ENCODE measurements at regions not wholly inside any gene's neighbourhood (a gene's known extent, or its start where the extent isn't known, plus 50 kb on each side); places are given as distances from the start of the nearest gene placed in this dataset.

DNA sequence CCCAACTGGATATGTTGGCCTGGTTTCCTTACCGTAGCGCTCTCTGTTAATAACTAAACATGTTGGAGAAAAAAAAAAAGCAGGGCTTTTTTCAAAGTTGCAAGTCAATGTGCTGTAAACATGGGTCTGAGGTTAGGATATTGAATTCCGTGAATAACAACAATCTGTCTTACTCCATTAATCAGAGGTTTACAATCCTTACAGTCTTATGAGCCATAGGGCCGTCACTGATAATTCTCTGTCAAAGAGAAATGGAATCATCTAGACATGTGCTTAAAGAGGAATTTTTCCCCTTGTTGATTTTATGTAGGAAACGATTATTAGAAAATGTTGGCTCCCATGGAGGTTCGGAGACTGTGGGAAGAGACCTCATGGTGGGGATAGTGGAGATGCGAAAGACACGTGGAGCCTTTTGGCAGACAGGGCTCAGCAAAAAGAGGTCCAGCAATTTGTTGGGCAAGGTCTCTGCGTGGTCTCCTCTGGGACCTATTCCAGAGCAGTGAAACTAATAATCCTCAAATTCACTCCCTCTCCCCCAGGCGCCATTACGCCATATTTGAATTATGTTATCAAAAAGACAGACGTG, 83.5 kb upstream of the CLDN14 start:
- ATAC-seq, result no peak
- ChIA-PET CTCF (no interaction called here), POLR2A (ENCODE audit: unreplicated experiment) (no interaction called here)
- intact Hi-C loops (cut with micrococcal nuclease), result no loop called here
- TF ChIP-seq EZH2phosphoT487 (IDR thresholded peaks at IDR 0.05; ENCODE audit: borderline replicate concordance, low read length), result no peak
- no peak for TF ChIP-seq EZH2 (IDR thresholded peaks at IDR 0.05; ENCODE audit: low read length, unreplicated experiment)
- TF ChIP-seq, protein P1, sequence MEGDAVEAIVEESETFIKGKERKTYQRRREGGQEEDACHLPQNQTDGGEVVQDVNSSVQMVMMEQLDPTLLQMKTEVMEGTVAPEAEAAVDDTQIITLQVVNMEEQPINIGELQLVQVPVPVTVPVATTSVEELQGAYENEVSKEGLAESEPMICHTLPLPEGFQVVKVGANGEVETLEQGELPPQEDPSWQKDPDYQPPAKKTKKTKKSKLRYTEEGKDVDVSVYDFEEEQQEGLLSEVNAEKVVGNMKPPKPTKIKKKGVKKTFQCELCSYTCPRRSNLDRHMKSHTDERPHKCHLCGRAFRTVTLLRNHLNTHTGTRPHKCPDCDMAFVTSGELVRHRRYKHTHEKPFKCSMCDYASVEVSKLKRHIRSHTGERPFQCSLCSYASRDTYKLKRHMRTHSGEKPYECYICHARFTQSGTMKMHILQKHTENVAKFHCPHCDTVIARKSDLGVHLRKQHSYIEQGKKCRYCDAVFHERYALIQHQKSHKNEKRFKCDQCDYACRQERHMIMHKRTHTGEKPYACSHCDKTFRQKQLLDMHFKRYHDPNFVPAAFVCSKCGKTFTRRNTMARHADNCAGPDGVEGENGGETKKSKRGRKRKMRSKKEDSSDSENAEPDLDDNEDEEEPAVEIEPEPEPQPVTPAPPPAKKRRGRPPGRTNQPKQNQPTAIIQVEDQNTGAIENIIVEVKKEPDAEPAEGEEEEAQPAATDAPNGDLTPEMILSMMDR (conservative IDR thresholded peaks at IDR 0.05; ENCODE audit: low read depth, low read length), result no peak
- no peaks in the 10 kb centered on the region for H4K20me1 ChIP-seq (ENCODE audit: low read length)
- H2AFZ ChIP-seq (ENCODE audit: low read length), result no peak overlapping the region
- 0 out of 2 replicates have a peak, but pooled peaks cover under 1% of the 10 kb centered on the region for H3K9me3 ChIP-seq (ENCODE audit: low read length)
- H3K9ac ChIP-seq (ENCODE audit: low read length), result no peak overlapping the region
- no peak for DNase-seq
- no peaks in the 10 kb centered on the region for H3K9me2 ChIP-seq (replicated peaks; ENCODE audit: low read length)
- no TSS peak for BruUV-seq (replicated peaks)
- H3K4me1 ChIP-seq (ENCODE audit: insufficient read depth, low read length), result no peaks in the 10 kb centered on the region
- no peaks in the 10 kb centered on the region for H3F3A ChIP-seq (ENCODE audit: low read length, unreplicated experiment)
- no peaks in the 10 kb centered on the region for H3K79me2 ChIP-seq (ENCODE audit: low read length)
- no peaks in the 10 kb centered on the region for H3K27me3 ChIP-seq (ENCODE audit: low read length)
- H3K4me2 ChIP-seq (ENCODE audit: low read length), result no peak overlapping the region
- H3K36me3 ChIP-seq (ENCODE audit: low read depth, low read length), result no peaks in the 10 kb centered on the region
- no peak overlapping the region for H3K27ac ChIP-seq (ENCODE audit: low read length)
- no peak overlapping the region for H3K4me3 ChIP-seq (ENCODE audit: low read length)

DNA sequence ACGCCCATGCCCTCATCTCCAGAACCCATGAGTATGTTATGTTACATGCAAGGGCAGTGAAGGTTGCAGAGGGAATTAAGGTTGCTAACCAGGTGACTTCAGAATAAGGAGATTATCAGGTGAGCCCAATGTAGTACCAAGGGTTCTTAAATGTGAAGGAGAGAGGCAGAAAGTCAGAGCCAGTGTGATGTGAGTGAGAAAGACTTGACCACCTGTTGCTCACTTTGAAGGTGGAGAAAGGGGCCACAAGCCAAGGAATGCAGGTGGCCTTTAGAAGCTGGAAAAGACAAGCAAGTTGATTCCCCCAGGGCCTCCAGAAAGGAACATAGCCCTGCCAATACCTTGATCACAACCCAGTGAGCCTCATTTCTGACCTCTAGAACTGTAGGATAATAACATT, 84.7 kb upstream of the CLDN14 start:
- Histone ChIP-seq H3K4me2 (ENCODE audit: low read length) (no peak overlapping the region), H3K9me2 (replicated peaks; ENCODE audit: low read length) (no peaks in the 10 kb centered on the region), H3K4me3 (ENCODE audit: low read length) (no peak overlapping the region), H2AFZ (ENCODE audit: low read length) (no peak overlapping the region), H3K27ac (ENCODE audit: low read length) (no peak overlapping the region), H3K9me3 (ENCODE audit: low read length) (no peaks in the 10 kb centered on the region), H4K20me1 (ENCODE audit: low read length) (no peaks in the 10 kb centered on the region), H3K4me1 (ENCODE audit: insufficient read depth, low read length) (no peaks in the 10 kb centered on the region), H3K79me2 (ENCODE audit: low read length) (no peaks in the 10 kb centered on the region), H3K27me3 (ENCODE audit: low read length) (no peaks in the 10 kb centered on the region), H3K9ac (ENCODE audit: low read length) (no peak overlapping the region), H3K36me3 (ENCODE audit: low read depth, low read length) (no peaks in the 10 kb centered on the region), H3F3A (ENCODE audit: low read length, unreplicated experiment) (no peaks in the 10 kb centered on the region)
- no peak for DNase-seq
- no TSS peak for BruUV-seq (replicated peaks)
- ChIA-PET CTCF (no interaction called here), POLR2A (ENCODE audit: unreplicated experiment) (no interaction called here)
- no peak for ATAC-seq
- TF ChIP-seq EZH2 (IDR thresholded peaks at IDR 0.05; ENCODE audit: low read length, unreplicated experiment) (no peak), EZH2phosphoT487 (IDR thresholded peaks at IDR 0.05; ENCODE audit: borderline replicate concordance, low read length) (no peak)
- TF ChIP-seq, protein P1 (conservative IDR thresholded peaks at IDR 0.05; ENCODE audit: low read depth, low read length), result no peak
- intact Hi-C loops (cut with micrococcal nuclease), result no loop called here

DNA sequence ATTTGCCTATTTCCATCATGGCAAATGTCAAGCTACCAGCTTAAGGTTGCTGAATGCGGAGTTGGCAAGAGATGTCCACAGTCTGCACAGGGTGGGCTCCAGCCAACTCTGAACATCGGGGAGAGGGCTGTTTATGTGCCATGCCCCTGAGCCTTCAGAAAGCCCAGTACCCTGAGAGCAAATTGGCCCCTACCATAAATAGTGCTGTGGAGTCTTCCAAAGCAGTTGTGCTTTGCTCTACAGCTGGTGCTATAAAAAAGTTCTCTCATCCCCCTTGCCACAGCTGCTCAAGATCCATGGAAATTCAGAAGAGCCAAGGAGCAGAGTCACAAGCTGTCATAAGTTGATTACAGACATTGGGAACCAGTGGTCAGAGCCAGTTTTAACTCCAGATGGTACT, 85.6 kb upstream of the CLDN14 start:
- Histone ChIP-seq H2AFZ (ENCODE audit: low read length) (no peak overlapping the region), H3K27ac (ENCODE audit: low read length) (no peak overlapping the region), H3K4me1 (ENCODE audit: insufficient read depth, low read length) (no peaks in the 10 kb centered on the region), H3K9ac (ENCODE audit: low read length) (no peak overlapping the region), H3K27me3 (ENCODE audit: low read length) (no peaks in the 10 kb centered on the region), H3F3A (ENCODE audit: low read length, unreplicated experiment) (no peaks in the 10 kb centered on the region), H3K36me3 (ENCODE audit: low read depth, low read length) (no peaks in the 10 kb centered on the region), H3K4me2 (ENCODE audit: low read length) (no peak overlapping the region), H3K4me3 (ENCODE audit: low read length) (no peak overlapping the region), H3K79me2 (ENCODE audit: low read length) (no peaks in the 10 kb centered on the region), H3K9me3 (ENCODE audit: low read length) (no peaks in the 10 kb centered on the region), H4K20me1 (ENCODE audit: low read length) (no peaks in the 10 kb centered on the region), H3K9me2 (replicated peaks; ENCODE audit: low read length) (no peaks in the 10 kb centered on the region)
- ATAC-seq (no peak), DNase-seq (no peak)
- no TSS peak for BruUV-seq (replicated peaks)
- no peak for TF ChIP-seq EZH2phosphoT487 (IDR thresholded peaks at IDR 0.05; ENCODE audit: borderline replicate concordance, low read length)
- TF ChIP-seq, protein P1 (conservative IDR thresholded peaks at IDR 0.05; ENCODE audit: low read depth, low read length), result no peak
- TF ChIP-seq EZH2 (IDR thresholded peaks at IDR 0.05; ENCODE audit: low read length, unreplicated experiment), result no peak
- ChIA-PET CTCF (no interaction called here), POLR2A (ENCODE audit: unreplicated experiment) (interaction anchor here (0.5 kb wide), 1 partner anchor 122 kb away, joined by 7 read pairs; no protein-coding TSS in a partner anchor)
- intact Hi-C loops (cut with micrococcal nuclease), result no loop called here
